ENCODE measurements at regions not wholly inside any gene's neighbourhood (a gene's known extent, or its start where the extent isn't known, plus 50 kb on each side); places are given as distances from the start of the nearest gene placed in this dataset.

GRCh38 chr1:201750934-201751333 is 78.0 kb upstream of the IPO9 start:
- no peak overlapping the region for H3K27ac ChIP-seq (ENCODE audit: low read length)
- H3K4me2 ChIP-seq (ENCODE audit: low read length) = no peak overlapping the region
- no peaks in the 10 kb centered on the region for H4K20me1 ChIP-seq (ENCODE audit: insufficient read depth, low read length)
- H3K9me3 ChIP-seq (ENCODE audit: insufficient read depth, low read length) = no peaks in the 10 kb centered on the region
- H3K27me3 ChIP-seq (ENCODE audit: low read depth, low read length) = peaks cover 56% of the 10 kb centered on the region
- H3K4me1 ChIP-seq (ENCODE audit: low read length) = no peaks in the 10 kb centered on the region
- no peak for TF ChIP-seq EZH2phosphoT487 (IDR thresholded peaks at IDR 0.05; ENCODE audit: low read depth)
- no peak overlapping the region for H3K9ac ChIP-seq (ENCODE audit: low read length)
- no peak overlapping the region for H3K4me3 ChIP-seq (ENCODE audit: low read length)
- H3K79me2 ChIP-seq (ENCODE audit: low read length) = no peaks in the 10 kb centered on the region
- H2AFZ ChIP-seq (ENCODE audit: low read depth, low read length) = no peak overlapping the region
- no peaks in the 10 kb centered on the region for H3K36me3 ChIP-seq (replicated peaks; ENCODE audit: low read depth, low read length)

DNA sequence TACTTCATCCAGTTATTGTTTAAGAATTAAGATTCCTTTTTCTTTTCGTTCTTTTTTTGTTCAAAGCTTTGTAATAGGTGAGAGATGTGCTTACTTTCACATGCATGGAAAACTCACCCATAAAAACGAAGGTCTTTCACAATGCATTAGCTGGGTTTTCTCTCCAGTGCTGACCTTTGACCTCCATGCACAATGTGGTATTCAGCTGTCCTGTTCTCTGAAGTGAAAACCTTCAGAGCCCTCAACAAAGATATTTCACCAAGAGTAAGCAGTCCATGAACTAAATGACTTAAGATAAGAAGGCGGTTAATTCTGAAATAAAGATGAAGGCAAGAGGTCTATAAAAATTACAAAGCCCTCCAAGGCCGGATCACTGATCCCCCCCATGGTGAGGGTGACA is 77.1 kb upstream of the IPO9 start:
- Histone ChIP-seq H3K4me1 (ENCODE audit: low read length) (no peaks in the 10 kb centered on the region), H3K4me3 (ENCODE audit: low read length) (no peak overlapping the region), H3K9ac (ENCODE audit: low read length) (no peak overlapping the region), H3K27me3 (ENCODE audit: low read depth, low read length) (peaks cover 57% of the 10 kb centered on the region), H3K36me3 (replicated peaks; ENCODE audit: low read depth, low read length) (no peaks in the 10 kb centered on the region), H3K27ac (ENCODE audit: low read length) (no peak overlapping the region), H3K4me2 (ENCODE audit: low read length) (no peak overlapping the region), H2AFZ (ENCODE audit: low read depth, low read length) (no peak overlapping the region), H4K20me1 (ENCODE audit: insufficient read depth, low read length) (no peaks in the 10 kb centered on the region), H3K9me3 (ENCODE audit: insufficient read depth, low read length) (no peaks in the 10 kb centered on the region), H3K79me2 (ENCODE audit: low read length) (no peaks in the 10 kb centered on the region)
- TF ChIP-seq EZH2phosphoT487 (IDR thresholded peaks at IDR 0.05; ENCODE audit: low read depth) = no peak
- no peak for TF ChIP-seq CTCF (IDR thresholded peaks at IDR 0.05; ENCODE audit: low read depth, low read length)

- no peaks in the 10 kb centered on the region for H3K36me3 ChIP-seq (replicated peaks; ENCODE audit: low read depth, low read length)
- no peaks in the 10 kb centered on the region for H3K4me1 ChIP-seq (ENCODE audit: low read length)
- H3K27me3 ChIP-seq (ENCODE audit: low read depth, low read length) = peaks cover 61% of the 10 kb centered on the region
- H3K9ac ChIP-seq (ENCODE audit: low read length) = no peak overlapping the region
- H2AFZ ChIP-seq (ENCODE audit: low read depth, low read length) = no peak overlapping the region
- H3K9me3 ChIP-seq (ENCODE audit: insufficient read depth, low read length) = no peaks in the 10 kb centered on the region
- TF ChIP-seq CTCF (IDR thresholded peaks at IDR 0.05; ENCODE audit: low read depth, low read length) (no peak), EZH2phosphoT487 (IDR thresholded peaks at IDR 0.05; ENCODE audit: low read depth) (no peak)
- H4K20me1 ChIP-seq (ENCODE audit: insufficient read depth, low read length) = no peaks in the 10 kb centered on the region
- H3K4me2 ChIP-seq (ENCODE audit: low read length) = no peak overlapping the region
- no peak overlapping the region for H3K4me3 ChIP-seq (ENCODE audit: low read length)
- no peak overlapping the region for H3K27ac ChIP-seq (ENCODE audit: low read length)
- no peaks in the 10 kb centered on the region for H3K79me2 ChIP-seq (ENCODE audit: low read length)
Measured at GRCh38 chr1:201752333-201752732, 76.6 kb upstream of the IPO9 start.

- no peaks in the 10 kb centered on the region for H3K9me3 ChIP-seq (ENCODE audit: insufficient read depth, low read length)
- no peaks in the 10 kb centered on the region for H3K4me1 ChIP-seq (ENCODE audit: low read length)
Measured at GRCh38 chr1:201753492-201753891, 75.5 kb upstream of the IPO9 start.

GRCh38 chr1:201754353-201754752 is 74.6 kb upstream of the IPO9 start:
- H3K9me3 ChIP-seq (ENCODE audit: insufficient read depth, low read length) = no peaks in the 10 kb centered on the region
- H3K27me3 ChIP-seq (ENCODE audit: low read depth, low read length) = peaks cover 57% of the 10 kb centered on the region
- no peaks in the 10 kb centered on the region for H3K4me1 ChIP-seq (ENCODE audit: low read length)
- TF ChIP-seq CTCF (IDR thresholded peaks at IDR 0.05; ENCODE audit: low read depth, low read length) (no peak), EZH2phosphoT487 (IDR thresholded peaks at IDR 0.05; ENCODE audit: low read depth) (no peak)
- H3K4me3 ChIP-seq (ENCODE audit: low read length) = no peak overlapping the region
- H3K4me2 ChIP-seq (ENCODE audit: low read length) = no peak overlapping the region
- no peak overlapping the region for H3K9ac ChIP-seq (ENCODE audit: low read length)
- no peak overlapping the region for H2AFZ ChIP-seq (ENCODE audit: low read depth, low read length)
- no peaks in the 10 kb centered on the region for H3K79me2 ChIP-seq (ENCODE audit: low read length)
- no peaks in the 10 kb centered on the region for H3K36me3 ChIP-seq (replicated peaks; ENCODE audit: low read depth, low read length)
- H3K27ac ChIP-seq (ENCODE audit: low read length) = no peak overlapping the region
- no peaks in the 10 kb centered on the region for H4K20me1 ChIP-seq (ENCODE audit: insufficient read depth, low read length)

More at GRCh38 chr1:201753492-201753891, 75.5 kb upstream of the IPO9 start:
- Histone ChIP-seq H3K36me3 (replicated peaks; ENCODE audit: low read depth, low read length) (no peaks in the 10 kb centered on the region), H3K79me2 (ENCODE audit: low read length) (no peaks in the 10 kb centered on the region), H2AFZ (ENCODE audit: low read depth, low read length) (no peak overlapping the region), H3K27me3 (ENCODE audit: low read depth, low read length) (peaks cover 57% of the 10 kb centered on the region), H4K20me1 (ENCODE audit: insufficient read depth, low read length) (no peaks in the 10 kb centered on the region), H3K4me2 (ENCODE audit: low read length) (no peak overlapping the region), H3K27ac (ENCODE audit: low read length) (no peak overlapping the region), H3K9ac (ENCODE audit: low read length) (no peak overlapping the region), H3K4me3 (ENCODE audit: low read length) (no peak overlapping the region)
- no peak for TF ChIP-seq EZH2phosphoT487 (IDR thresholded peaks at IDR 0.05; ENCODE audit: low read depth)

Data from OCI-LY3 (cell line).